Breast epithelium (tissue), 4 donors: ENCODE measurements at regions not wholly inside any gene's neighbourhood (a gene's known extent, or its start where the extent isn't known, plus 50 kb on each side); places are given as distances from the start of the nearest gene placed in this dataset.
A peak's percentile ranks its signal among the peaks of the same experiment; 100 is the strongest.
"Not testable (repeated sequence)": the region's sequence is repeated elsewhere in the genome, so short reads cannot be mapped to it uniquely, and the experiment has no call there.

Experiments used
- DNase-seq, 2 donors: peaks; one replicate each; pipeline ENCODE4 v3.0.0-alpha.2; 2019; ENCODE audit warnings: low spot score in 2 of 2
- H3K27ac ChIP-seq, 2 donors: fragments of 200-600 bp; sonication (generic) in 1 of 2; one replicate each; pipeline ENCODE4 v1.5.1; 2016 to 2019; ENCODE audit warnings: mild to moderate bottlenecking in 1 of 2
- H3K27me3 ChIP-seq, 2 donors: fragments of 200-600 bp; sonication (generic) in 1 of 2; one replicate each; pipeline versions ENCODE4 v1.5.1 to v1.6.0; 2017 to 2019; ENCODE audit warnings: control low read depth in 1 of 2, mild to moderate bottlenecking in 1 of 2
- H3K36me3 ChIP-seq: fragments of 200-600 bp; one replicate; pipeline ENCODE4 v1.5.1; 2019
- H3K4me1 ChIP-seq, 2 donors: fragments of 200-600 bp; sonication (generic); one replicate each; pipeline ENCODE4 v1.5.1; 2016 to 2019; ENCODE audit warnings: control low read depth in 1 of 2
- H3K4me3 ChIP-seq, 3 donors: fragments of 200-600 bp; sonication (generic); 1 replicate in 2 of 3; 2 replicates in 1 of 3; pipeline ENCODE4 v1.5.1; 2016 to 2019; ENCODE audit warnings: mild to moderate bottlenecking in 3 of 3, moderate library complexity in 2 of 3
- H3K9me3 ChIP-seq, 2 donors: fragments of 200-600 bp; sonication (generic) in 1 of 2; one replicate each; pipeline ENCODE4 v1.5.1; 2016 to 2019; ENCODE audit warnings: control low read depth in 1 of 2
- POLR2A ChIP-seq: fragments of 450-650 bp; IDR thresholded peaks from one replicate; pipeline ENCODE4 v1.6.1; 2016; ENCODE audit warnings: antibody characterized with exemption, mild to moderate bottlenecking, moderate library complexity
- POLR2AphosphoS5 ChIP-seq, 3 donors: sonication (generic); formaldehyde crosslinking; IDR thresholded peaks; one replicate each; pipeline ENCODE4 v1.6.1; 2017; ENCODE audit warnings: antibody characterized with exemption in 3 of 3
- intact Hi-C: fragments of 100-400 bp; cut with DNase I; formaldehyde crosslinking; loops from one replicate; pipeline ENCODE4 v1.15.1; 2023; ENCODE audit warnings: low total_unique reads
- TF ChIP-seq, protein P1 (sequence below), 3 donors: fragments of 450-650 bp; IDR thresholded peaks; one replicate each; pipeline ENCODE4 v1.5.1; 2016 to 2017; ENCODE audit warnings: antibody characterized with exemption in 3 of 3, mild to moderate bottlenecking in 3 of 3, moderate library complexity in 3 of 3

DNA sequence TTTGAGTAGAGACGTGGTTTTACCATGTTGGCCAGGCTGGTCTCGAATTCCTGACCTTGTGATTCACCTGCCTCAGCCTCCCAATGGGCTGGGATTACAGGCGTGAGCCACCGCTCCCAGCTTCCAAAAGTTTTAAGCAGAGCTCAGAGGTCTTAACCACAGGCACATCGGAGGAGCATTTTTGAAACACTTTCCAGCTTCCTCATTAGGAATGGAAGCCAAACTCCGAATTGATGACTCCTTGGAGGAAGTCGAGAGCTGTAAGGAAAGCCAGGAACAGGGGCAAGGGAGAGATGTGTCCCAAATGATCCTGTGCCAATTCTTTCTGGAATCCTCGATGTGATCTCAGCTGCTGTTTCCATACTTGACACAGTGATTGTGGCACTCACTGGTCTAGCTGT is 56.2 kb upstream of the CCZ1B start:
- H3K4me1 ChIP-seq, intact Hi-C loops, H3K36me3 ChIP-seq, DNase-seq, H3K27ac ChIP-seq, H3K4me3 ChIP-seq, H3K27me3 ChIP-seq, H3K9me3 ChIP-seq: not testable (repeated sequence)

DNA sequence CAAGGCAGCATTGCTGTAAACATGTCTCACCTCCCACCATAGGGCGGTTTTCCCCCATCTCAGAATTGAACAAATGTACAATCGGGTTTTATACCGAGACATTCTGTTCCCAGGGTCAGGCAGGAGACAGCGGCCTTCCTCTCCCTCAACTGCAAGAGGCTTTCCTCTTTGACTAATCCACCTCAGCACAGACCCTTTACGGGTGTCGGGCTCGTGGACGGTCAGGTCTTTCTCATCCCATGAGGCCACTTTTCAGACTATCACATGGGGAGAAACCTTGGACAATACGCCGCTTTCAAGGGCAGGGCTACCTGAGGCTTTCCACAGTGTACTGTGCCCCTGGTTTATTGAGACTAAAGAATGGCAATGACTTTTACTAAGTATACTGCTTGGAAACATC is 57.7 kb upstream of the CCZ1B start:
- H3K27me3 ChIP-seq, H3K36me3 ChIP-seq, H3K4me3 ChIP-seq, DNase-seq, intact Hi-C loops, H3K4me1 ChIP-seq, H3K27ac ChIP-seq, H3K9me3 ChIP-seq: not testable (repeated sequence)

DNA sequence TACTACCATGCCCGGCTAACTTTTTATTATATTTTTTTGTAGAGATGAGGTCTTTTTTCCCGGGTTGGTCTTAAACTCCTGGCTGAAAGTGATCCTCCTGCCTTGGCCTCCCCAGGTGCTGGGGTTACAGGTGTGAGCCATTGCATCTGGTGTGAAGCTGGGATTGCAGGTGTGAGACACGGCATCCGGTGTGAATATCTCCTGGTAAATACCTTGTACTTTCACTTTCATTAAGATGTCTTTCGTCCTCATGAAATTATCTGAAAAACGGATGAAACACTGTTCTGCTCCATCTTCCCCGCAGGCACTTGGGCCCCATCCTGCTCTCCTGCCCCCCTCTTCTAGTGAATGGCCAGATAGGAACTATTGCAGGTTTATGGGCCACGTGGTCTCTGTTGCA is 60.1 kb upstream of the CCZ1B start:
- TF ChIP-seq POLR2A = no peak
- Histone ChIP-seq H3K36me3 (no peaks in the 10 kb centered on the region), H3K9me3 (no peaks in the 10 kb centered on the region), H3K4me1 (no peaks in the 10 kb centered on the region), H3K27me3 (no peaks in the 10 kb centered on the region), H3K27ac (no peak overlapping the region), H3K4me3 (no peak overlapping the region)
- intact Hi-C loops = no loop called here
- DNase-seq = no peak

DNA sequence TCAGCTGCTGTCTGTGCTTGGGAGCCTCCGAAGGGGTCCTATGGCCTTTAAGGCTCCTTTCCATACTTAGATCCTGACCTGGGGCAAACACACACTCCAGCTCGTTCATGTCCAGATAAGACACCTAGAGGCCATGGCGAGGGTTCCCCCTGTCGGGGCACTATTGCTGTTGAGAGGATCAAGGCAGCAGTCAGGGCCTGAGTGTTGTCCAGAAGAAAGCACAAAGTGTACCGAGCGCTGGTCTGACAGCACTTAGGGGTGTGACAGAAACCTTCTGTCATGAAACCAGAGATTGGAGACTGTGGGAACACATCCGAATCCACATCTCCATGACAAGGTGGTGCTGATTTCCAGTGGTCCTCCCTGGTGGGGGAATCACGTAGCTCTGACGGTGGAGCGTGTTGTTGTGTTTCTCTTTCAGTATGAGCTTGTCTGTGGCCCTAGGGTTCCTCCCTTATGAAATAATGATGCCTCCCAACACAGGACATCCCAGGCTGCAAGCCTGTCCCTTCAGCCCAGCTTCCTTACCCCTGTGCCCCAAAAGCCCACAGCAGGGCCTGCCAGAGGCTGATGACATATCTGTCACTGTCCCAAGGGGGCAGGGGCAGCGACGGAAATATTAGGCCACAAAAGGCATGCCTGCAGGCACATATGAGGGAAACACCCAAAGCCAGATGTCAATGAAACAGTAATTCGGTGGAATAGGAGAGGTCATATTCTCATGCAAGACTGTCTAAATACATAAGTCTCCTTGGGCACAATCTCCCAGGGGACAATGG is 62.4 kb upstream of the CCZ1B start:
- H3K27me3 ChIP-seq, intact Hi-C loops, H3K27ac ChIP-seq, H3K4me1 ChIP-seq, H3K36me3 ChIP-seq, DNase-seq, H3K4me3 ChIP-seq, H3K9me3 ChIP-seq: not testable (repeated sequence)

DNA sequence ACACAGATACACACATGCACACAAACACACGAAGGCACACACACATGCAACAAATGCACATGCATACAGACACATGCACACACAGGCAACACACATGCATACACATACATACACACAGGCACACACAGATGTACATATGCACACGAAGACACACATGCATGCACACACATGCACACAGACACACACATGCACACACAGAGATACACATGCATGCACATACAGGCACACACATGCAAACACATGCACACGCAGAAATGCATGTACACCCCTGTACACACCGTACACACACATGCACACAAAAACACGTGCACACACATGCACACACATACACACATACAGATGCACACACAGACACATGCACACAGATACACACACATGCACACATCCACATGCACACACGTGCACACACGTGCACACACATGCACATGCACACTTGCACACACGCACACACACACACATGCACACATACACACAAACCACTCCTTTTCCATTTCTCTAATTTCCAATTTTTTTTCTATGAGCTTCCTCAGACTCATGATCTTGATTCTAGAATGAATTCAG is 63.3 kb upstream of the CCZ1B start:
- DNase-seq = no peak
- Histone ChIP-seq H3K9me3 (no peaks in the 10 kb centered on the region), H3K27me3 (no peaks in the 10 kb centered on the region), H3K4me1 (no peaks in the 10 kb centered on the region), H3K36me3 (no peaks in the 10 kb centered on the region), H3K27ac (no peak overlapping the region), H3K4me3 (no peak overlapping the region)
- TF ChIP-seq, protein P1, sequence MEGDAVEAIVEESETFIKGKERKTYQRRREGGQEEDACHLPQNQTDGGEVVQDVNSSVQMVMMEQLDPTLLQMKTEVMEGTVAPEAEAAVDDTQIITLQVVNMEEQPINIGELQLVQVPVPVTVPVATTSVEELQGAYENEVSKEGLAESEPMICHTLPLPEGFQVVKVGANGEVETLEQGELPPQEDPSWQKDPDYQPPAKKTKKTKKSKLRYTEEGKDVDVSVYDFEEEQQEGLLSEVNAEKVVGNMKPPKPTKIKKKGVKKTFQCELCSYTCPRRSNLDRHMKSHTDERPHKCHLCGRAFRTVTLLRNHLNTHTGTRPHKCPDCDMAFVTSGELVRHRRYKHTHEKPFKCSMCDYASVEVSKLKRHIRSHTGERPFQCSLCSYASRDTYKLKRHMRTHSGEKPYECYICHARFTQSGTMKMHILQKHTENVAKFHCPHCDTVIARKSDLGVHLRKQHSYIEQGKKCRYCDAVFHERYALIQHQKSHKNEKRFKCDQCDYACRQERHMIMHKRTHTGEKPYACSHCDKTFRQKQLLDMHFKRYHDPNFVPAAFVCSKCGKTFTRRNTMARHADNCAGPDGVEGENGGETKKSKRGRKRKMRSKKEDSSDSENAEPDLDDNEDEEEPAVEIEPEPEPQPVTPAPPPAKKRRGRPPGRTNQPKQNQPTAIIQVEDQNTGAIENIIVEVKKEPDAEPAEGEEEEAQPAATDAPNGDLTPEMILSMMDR (IDR thresholded peaks at IDR 0.05) = no peak
- TF ChIP-seq POLR2AphosphoS5 (IDR thresholded peaks at IDR 0.05) (no peak), POLR2A (no peak)
- intact Hi-C loops = no loop called here

DNA sequence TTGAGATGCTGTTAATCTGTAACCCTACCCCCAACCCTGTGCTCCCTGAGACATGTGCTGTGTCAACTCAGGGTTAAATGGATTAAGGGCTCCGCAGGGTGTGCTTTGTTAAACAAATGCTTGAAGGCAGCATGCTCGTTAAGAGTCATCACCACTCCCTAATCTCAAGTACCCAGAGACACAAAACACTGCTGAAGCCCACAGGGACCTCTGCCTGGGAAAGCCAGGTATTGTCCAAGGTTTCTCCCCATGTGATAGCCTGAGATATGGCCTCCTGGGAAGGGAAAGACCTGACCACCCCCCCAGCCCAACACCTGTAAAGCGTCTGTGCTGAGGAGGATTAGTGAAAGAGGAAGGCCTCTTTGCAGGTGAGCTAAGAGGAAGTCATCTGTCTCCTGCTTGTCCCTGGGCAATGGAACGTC is 76.0 kb upstream of the CCZ1B start:
- H3K4me3 ChIP-seq, intact Hi-C loops, H3K27me3 ChIP-seq, H3K36me3 ChIP-seq, H3K4me1 ChIP-seq, DNase-seq, H3K27ac ChIP-seq, H3K9me3 ChIP-seq: not testable (repeated sequence)

DNA sequence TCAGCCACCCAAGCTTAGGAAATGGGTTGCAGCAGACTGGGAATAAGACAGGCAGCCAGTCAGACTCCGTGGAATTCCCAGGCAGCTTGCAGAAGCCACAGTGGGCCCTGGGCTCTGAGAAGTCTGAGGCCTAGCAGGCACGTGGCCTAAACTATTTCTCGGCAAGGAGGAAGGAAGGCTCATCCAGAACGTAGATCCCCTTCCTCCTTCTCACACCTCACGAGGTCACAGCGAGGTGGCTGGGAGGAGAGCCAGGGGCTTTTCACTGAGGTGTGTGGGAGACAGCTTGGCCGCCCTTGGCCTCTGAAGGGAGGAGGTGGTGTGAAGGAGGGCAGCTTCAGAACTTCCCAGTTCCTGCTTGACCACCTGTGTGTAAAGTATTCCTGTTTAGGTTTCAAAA is 77.2 kb upstream of the CCZ1B start:
- H3K9me3 ChIP-seq, H3K27me3 ChIP-seq, H3K27ac ChIP-seq, H3K4me1 ChIP-seq, H3K4me3 ChIP-seq, intact Hi-C loops, H3K36me3 ChIP-seq: not testable (repeated sequence)
- DNase-seq = peak in 1 of 2 donors; percentile 17

DNA sequence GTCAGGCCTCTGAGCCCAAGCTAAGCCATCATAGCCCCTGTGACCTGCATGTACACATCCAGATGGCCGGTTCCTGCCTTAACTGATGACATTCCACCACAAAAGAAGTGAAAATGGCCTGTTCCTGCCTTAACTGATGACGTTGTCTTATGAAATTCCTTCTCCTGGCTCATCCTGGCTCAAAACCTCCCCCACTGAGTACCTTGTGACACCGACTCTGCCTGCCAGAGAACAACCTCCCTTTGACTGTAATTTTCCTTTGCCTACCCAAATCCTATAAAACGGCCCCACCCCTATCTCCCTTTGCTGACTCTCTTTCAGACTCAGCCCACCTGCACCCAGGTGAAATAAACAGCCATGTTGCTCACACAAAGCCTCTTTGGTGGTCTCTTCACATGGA is 77.7 kb upstream of the CCZ1B start:
- H3K27me3 ChIP-seq, DNase-seq, H3K9me3 ChIP-seq, H3K4me3 ChIP-seq, H3K4me1 ChIP-seq, H3K27ac ChIP-seq, intact Hi-C loops, H3K36me3 ChIP-seq: not testable (repeated sequence)

DNA sequence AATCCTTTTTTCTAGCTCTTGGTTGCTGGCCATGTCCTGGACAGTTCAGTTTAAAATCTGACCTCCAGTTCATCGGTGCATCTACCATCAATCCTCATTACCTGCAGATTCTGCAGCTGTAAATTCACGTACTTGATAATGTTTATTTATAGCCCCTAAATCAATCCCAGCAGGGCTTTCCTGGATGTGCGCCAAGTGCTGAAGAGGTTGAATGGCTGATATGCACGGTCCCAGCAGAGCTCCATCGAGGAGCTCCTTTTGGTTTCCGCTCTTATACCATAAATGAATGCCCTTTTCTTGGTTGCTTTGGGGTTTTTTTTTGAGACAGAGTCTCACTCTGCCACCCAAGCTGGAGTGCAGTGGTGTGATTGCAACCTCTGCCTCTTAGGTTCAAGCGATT is 91.2 kb upstream of the CCZ1B start:
- H3K4me1 ChIP-seq = no peaks in the 10 kb centered on the region
- no peaks in the 10 kb centered on the region for H3K27me3 ChIP-seq
- TF ChIP-seq, protein P1 (IDR thresholded peaks at IDR 0.05) = no peak
- TF ChIP-seq POLR2AphosphoS5 (IDR thresholded peaks at IDR 0.05) = no peak
- TF ChIP-seq POLR2A = no peak
- intact Hi-C loops = no loop called here
- no peak for DNase-seq
- no peaks in the 10 kb centered on the region for H3K9me3 ChIP-seq
- H3K4me3 ChIP-seq = no peak overlapping the region
- no peaks in the 10 kb centered on the region for H3K36me3 ChIP-seq
- no peak overlapping the region for H3K27ac ChIP-seq

DNA sequence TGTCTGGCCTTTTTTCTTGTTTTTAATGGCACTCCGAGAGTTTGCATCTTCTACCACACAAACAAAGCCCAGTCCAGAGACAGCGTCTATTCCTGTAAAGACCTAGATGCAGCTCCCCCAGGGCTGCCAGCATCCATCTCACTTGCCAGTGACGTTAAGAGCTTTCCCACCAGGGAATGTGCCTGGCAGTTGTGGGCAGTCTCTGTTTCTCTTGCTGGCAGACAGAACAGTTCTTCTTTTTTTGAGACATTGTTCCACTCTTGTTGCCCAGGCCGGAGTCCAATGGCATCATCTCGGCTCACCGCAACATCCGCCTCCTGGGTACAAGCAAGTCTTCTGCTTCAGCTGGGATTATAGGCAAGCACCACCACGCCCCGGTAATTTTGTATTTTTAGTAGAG is 93.1 kb upstream of the CCZ1B start:
- H3K4me1 ChIP-seq, H3K27me3 ChIP-seq, H3K36me3 ChIP-seq, H3K4me3 ChIP-seq, H3K27ac ChIP-seq, DNase-seq, H3K9me3 ChIP-seq, intact Hi-C loops: not testable (repeated sequence)

DNA sequence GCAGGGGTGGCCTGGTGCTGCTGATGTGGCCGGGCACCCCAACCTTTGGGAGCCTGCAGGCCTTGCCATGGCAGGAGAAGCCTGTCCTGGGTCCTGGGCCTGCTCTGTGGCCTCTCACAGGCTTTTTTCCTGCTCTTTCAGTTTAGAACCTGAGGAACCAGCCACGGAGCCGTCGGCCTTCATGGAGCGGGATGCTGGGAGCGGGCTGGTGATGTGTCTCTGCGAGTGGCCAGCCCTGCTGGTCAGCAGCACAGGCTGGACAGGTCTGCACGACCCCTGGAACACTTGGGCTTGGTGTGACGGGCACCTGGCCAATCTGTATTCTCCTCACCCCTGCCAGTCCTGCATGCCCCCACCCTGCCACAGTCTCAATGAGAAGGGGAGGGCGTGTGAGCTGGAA is 98.4 kb upstream of the CCZ1B start:
- H3K27me3 ChIP-seq, H3K4me3 ChIP-seq, DNase-seq, H3K36me3 ChIP-seq, H3K4me1 ChIP-seq, intact Hi-C loops, H3K9me3 ChIP-seq, H3K27ac ChIP-seq: not testable (repeated sequence)
